Hepatocyte (in vitro differentiated cells): ENCODE measurements at regions not wholly inside any gene's neighbourhood (a gene's known extent, or its start where the extent isn't known, plus 50 kb on each side); places are given as distances from the start of the nearest gene placed in this dataset.
"Not testable (repeated sequence)": the region's sequence is repeated elsewhere in the genome, so short reads cannot be mapped to it uniquely, and the experiment has no call there.

Experiments
- DNase-seq: peaks from one replicate; pipeline ENCODE4 v3.0.0-alpha.2; 2016; ENCODE audit warnings: low spot score
- H2AFZ ChIP-seq: fragments of 200-600 bp; sonication (generic); 2 replicates; pipeline ENCODE4 v1.6.0; 2016; ENCODE audit warnings: antibody characterized with exemption, mild to moderate bottlenecking
- H3K27ac ChIP-seq: fragments of 200-600 bp; sonication (generic); 2 replicates; pipeline ENCODE4 v1.5.1; 2016; ENCODE audit warnings: mild to moderate bottlenecking
- H3K27me3 ChIP-seq: fragments of 200-600 bp; sonication (generic); 2 replicates; pipeline ENCODE4 v1.6.1; 2016
- H3K36me3 ChIP-seq: fragments of 200-600 bp; sonication (generic); replicated peaks from 2 replicates; pipeline ENCODE4 v1.5.1; 2016; ENCODE audit warnings: low read depth; ENCODE audit not compliant: insufficient read depth
- H3K4me1 ChIP-seq: fragments of 200-600 bp; sonication (generic); 2 replicates; pipeline ENCODE4 v1.5.1; 2016; ENCODE audit warnings: mild to moderate bottlenecking, moderate library complexity; ENCODE audit not compliant: insufficient read depth
- H3K4me2 ChIP-seq: fragments of 200-600 bp; sonication (generic); 2 replicates; pipeline ENCODE4 v1.6.0; 2016
- H3K4me3 ChIP-seq: fragments of 200-600 bp; sonication (generic); 2 replicates; pipeline ENCODE4 v1.5.1; 2016; ENCODE audit warnings: mild to moderate bottlenecking
- H3K79me2 ChIP-seq: fragments of 200-600 bp; sonication (generic); 2 replicates; pipeline ENCODE4 v1.6.0; 2017; ENCODE audit warnings: mild to moderate bottlenecking
- H3K9me2 ChIP-seq: fragments of 200-600 bp; sonication (generic); replicated peaks from 2 replicates; pipeline ENCODE4 v1.6.0; 2017; ENCODE audit warnings: mild to moderate bottlenecking; ENCODE audit not compliant: insufficient read depth
- H3K9me3 ChIP-seq: fragments of 200-600 bp; sonication (generic); 2 replicates; pipeline ENCODE4 v1.5.1; 2016; ENCODE audit warnings: low read depth, mild to moderate bottlenecking
- H4K20me1 ChIP-seq: fragments of 200-600 bp; sonication (generic); 2 replicates; pipeline ENCODE4 v1.6.0; 2016; ENCODE audit warnings: mild to moderate bottlenecking; ENCODE audit not compliant: insufficient read depth, poor library complexity, severe bottlenecking
- EZH2 ChIP-seq: fragments of 200-600 bp; sonication (generic); IDR thresholded peaks from 2 replicates; pipeline ENCODE4 v1.6.1; 2016; ENCODE audit warnings: antibody characterized with exemption, mild to moderate bottlenecking, borderline replicate concordance
- EZH2phosphoT487 ChIP-seq: fragments of 200-600 bp; sonication (generic); IDR thresholded peaks from one replicate; pipeline ENCODE4 v1.6.1; 2018; ENCODE audit warnings: antibody characterized with exemption, mild to moderate bottlenecking, low read depth, moderate library complexity; ENCODE audit not compliant: unreplicated experiment, severe bottlenecking
- WGBS: methylation state at CpG from one replicate; pipeline ENCODE4 v1.1.6; 2016; ENCODE audit warnings: low lambda C conversion rate; ENCODE audit errors: missing lambda C conversion rate; 5-methylcytosine and 5-hydroxymethylcytosine counted together
- TF ChIP-seq, protein P1 (sequence below): fragments of 200-600 bp; sonication (generic); IDR thresholded peaks from 2 replicates; pipeline ENCODE4 v1.5.1; 2016; ENCODE audit warnings: antibody characterized with exemption, mild to moderate bottlenecking; ENCODE audit not compliant: poor library complexity

DNA sequence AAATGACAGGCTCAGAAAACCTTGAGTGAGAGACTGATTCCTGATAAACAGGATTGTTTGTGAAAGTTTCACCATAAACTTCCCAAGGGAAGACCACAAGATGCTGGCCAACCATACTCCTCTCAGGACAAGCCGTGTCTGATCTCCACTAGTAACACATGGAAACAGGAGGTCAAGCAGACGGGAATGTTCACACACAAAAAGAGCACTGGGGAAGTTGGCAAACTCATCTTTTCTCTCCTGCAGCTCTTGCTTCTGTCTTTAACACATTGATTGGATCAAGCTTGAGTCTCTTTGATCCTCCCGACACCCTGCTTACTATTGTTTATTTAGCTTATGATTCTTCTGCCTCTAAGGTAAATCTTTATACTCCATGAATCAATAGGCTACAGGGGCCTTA, 713.5 kb downstream of the PDCD6IP start:
- H4K20me1 ChIP-seq = no peaks in the 10 kb centered on the region
- 61% methylated on average over 3 of the region's 3 CpGs for WGBS

DNA sequence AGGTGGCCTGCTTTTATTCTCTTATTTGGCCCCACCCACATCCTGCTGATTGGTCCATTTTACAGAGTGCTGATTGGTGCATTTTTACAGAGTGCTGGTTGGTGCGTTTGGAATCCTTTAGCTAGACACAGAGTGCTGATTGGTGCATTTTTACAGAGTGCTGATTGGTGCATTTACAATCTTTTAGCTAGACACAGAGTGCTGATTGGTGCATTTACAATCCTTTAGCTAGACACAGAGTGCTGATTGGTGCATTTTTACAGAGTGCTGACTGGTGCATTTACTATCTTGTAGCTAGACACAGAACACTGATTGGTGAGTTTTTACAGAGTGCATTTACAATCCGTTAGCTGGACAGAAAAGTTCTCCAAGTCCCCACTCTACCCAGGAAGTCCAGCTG, 720.6 kb downstream of the PDCD6IP start:
- H3K9me3 ChIP-seq, H3K27me3 ChIP-seq, H3K4me3 ChIP-seq, H3K27ac ChIP-seq, DNase-seq, H2AFZ ChIP-seq, H3K79me2 ChIP-seq, H4K20me1 ChIP-seq, H3K9me2 ChIP-seq, H3K4me1 ChIP-seq, H3K36me3 ChIP-seq, H3K4me2 ChIP-seq: not testable (repeated sequence)
- WGBS = 88% methylated on average over 2 of the region's 2 CpGs

More for the DNA sequence above, 713.5 kb downstream of the PDCD6IP start:
- H3K27me3 ChIP-seq = no peaks in the 10 kb centered on the region
- DNase-seq = no peak
- no peaks in the 10 kb centered on the region for H3K79me2 ChIP-seq
- no peaks in the 10 kb centered on the region for H3K9me3 ChIP-seq
- H3K36me3 ChIP-seq = no peaks in the 10 kb centered on the region
- no peaks in the 10 kb centered on the region for H3K9me2 ChIP-seq
- no peak for TF ChIP-seq EZH2phosphoT487
- TF ChIP-seq, protein P1, sequence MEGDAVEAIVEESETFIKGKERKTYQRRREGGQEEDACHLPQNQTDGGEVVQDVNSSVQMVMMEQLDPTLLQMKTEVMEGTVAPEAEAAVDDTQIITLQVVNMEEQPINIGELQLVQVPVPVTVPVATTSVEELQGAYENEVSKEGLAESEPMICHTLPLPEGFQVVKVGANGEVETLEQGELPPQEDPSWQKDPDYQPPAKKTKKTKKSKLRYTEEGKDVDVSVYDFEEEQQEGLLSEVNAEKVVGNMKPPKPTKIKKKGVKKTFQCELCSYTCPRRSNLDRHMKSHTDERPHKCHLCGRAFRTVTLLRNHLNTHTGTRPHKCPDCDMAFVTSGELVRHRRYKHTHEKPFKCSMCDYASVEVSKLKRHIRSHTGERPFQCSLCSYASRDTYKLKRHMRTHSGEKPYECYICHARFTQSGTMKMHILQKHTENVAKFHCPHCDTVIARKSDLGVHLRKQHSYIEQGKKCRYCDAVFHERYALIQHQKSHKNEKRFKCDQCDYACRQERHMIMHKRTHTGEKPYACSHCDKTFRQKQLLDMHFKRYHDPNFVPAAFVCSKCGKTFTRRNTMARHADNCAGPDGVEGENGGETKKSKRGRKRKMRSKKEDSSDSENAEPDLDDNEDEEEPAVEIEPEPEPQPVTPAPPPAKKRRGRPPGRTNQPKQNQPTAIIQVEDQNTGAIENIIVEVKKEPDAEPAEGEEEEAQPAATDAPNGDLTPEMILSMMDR = no peak
- TF ChIP-seq EZH2 = no peak
- H2AFZ ChIP-seq = no peak overlapping the region
- H3K4me2 ChIP-seq = no peak overlapping the region
- H3K4me3 ChIP-seq = no peak overlapping the region
- H3K27ac ChIP-seq = no peak overlapping the region
- H3K4me1 ChIP-seq = no peaks in the 10 kb centered on the region

DNA sequence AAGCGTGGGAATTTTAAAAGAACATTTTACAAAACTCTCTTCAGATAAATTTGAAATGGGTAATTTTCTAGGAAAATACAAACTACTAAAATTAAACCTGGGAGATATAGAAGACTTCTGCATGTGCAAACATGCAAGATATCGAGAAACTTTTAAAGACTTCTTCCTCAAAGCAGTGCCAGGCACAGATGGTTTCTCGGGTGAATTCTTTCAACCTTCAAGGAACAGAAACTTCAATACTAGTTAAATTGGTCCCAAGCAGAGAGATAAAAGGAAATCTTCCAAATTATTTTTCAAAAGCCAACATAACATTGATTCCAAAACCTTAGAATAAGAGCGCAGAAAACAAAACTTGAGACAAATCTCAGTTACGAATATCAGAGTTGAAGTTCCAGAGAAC, 732.7 kb downstream of the PDCD6IP start:
- Histone ChIP-seq H3K36me3 (no peaks in the 10 kb centered on the region), H3K9me2 (no peaks in the 10 kb centered on the region), H3K4me3 (no peak overlapping the region), H3K4me1 (no peaks in the 10 kb centered on the region), H3K27ac (no peak overlapping the region), H3K4me2 (no peak overlapping the region), H2AFZ (no peak overlapping the region), H3K9me3 (no peaks in the 10 kb centered on the region), H3K79me2 (no peaks in the 10 kb centered on the region), H3K27me3 (no peaks in the 10 kb centered on the region), H4K20me1 (no peaks in the 10 kb centered on the region)
- 95% methylated on average over 5 of the region's 5 CpGs for WGBS
- no peak for TF ChIP-seq EZH2
- TF ChIP-seq EZH2phosphoT487 = no peak
- TF ChIP-seq, protein P1 = no peak
- no peak for DNase-seq

DNA sequence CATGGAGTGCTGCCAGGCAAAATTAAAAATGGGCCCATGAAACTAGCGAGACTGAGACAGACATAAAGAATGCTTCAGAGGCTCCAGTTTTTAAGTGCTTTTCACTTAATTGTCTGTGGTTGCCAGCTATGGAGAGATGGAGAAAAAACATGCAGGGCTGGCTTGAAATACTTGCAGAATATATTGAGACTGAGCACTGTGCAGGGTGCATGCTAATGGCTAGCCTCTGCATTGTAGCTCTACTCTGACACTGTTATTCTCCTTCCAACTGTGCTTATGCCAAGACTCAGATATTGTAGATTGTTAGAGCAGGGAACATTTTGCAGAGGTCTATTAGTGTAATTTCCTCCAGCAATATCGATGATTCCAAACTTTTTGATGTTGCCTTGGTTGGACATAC, 735.0 kb downstream of the PDCD6IP start:
- TF ChIP-seq EZH2 (no peak), EZH2phosphoT487 (no peak)
- TF ChIP-seq, protein P1 = no peak
- no peak overlapping the region for H3K4me2 ChIP-seq
- H3K79me2 ChIP-seq = no peaks in the 10 kb centered on the region
- no peaks in the 10 kb centered on the region for H3K9me2 ChIP-seq
- no peaks in the 10 kb centered on the region for H3K9me3 ChIP-seq
- no peaks in the 10 kb centered on the region for H3K27me3 ChIP-seq
- H3K4me1 ChIP-seq = no peaks in the 10 kb centered on the region
- H3K36me3 ChIP-seq = no peaks in the 10 kb centered on the region
- DNase-seq = no peak
- WGBS = 78% methylated on average over 2 of the region's 2 CpGs
- H2AFZ ChIP-seq = no peak overlapping the region
- no peak overlapping the region for H3K4me3 ChIP-seq
- no peaks in the 10 kb centered on the region for H4K20me1 ChIP-seq
- H3K27ac ChIP-seq = no peak overlapping the region
